NCI-H526 (cell line): ENCODE measurements at regions not wholly inside any gene's neighbourhood (a gene's known extent, or its start where the extent isn't known, plus 50 kb on each side); places are given as distances from the start of the nearest gene placed in this dataset.
"Not testable (repeated sequence)": the region's sequence is repeated elsewhere in the genome, so short reads cannot be mapped to it uniquely, and the experiment has no call there.

Experiments
- DNase-seq, 2 experiments: peaks; one replicate each; lab custom pipeline; 2025; lab: John Stamatoyannopoulos, UW

DNA sequence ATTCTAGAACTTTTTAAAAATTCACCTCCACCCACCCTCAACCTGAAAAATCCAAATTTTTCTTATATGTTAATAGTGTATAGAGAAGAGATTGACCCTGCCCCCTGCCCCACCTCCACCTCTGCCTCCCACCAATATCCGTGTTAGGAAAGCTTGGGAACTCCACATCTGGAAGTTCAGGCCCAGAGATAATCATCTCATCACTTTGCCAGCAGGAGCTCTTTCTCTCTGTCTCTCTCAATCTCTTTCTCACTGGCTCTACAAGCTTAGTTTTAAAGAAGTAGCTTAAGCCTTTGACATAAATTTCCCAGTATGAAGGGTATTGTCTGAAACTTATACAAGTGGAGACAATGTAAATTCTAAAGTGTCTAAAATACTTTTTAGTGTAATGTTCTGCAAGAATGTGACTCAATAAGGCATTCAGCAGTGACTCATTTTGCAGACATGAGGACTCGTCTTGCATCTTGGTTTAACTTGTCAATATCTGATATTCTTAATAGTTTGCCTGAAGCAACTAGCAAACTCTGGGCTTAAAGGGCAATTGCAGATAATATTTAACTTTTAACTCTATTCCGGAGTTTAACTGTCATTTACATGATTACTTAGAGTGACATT is 299.8 kb upstream of the EPHA3 start:
- DNase-seq = no peak

- DNase-seq = no peak
Measured at GRCh38 chr3:88809993-88810392, 297.4 kb upstream of the EPHA3 start.

DNA sequence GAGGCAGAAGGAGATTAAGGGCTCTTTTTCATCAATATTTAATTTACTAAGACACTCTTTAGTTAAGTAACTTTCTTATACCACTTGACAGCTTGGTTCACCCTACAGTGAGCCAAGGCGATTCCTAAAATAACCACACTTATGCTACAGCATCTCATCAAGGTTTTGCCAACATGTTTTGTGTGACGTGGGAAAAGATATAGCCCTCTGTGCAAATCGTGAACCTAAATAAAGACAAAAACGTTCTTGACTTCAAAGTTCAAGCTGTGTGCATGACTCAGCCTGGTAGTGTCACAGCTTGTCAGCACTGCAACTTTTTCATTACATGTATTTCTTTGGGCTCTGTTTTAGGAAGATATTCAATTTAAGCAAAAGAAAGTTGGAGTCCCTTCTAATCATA is 297.0 kb upstream of the EPHA3 start:
- DNase-seq = no peak

DNA sequence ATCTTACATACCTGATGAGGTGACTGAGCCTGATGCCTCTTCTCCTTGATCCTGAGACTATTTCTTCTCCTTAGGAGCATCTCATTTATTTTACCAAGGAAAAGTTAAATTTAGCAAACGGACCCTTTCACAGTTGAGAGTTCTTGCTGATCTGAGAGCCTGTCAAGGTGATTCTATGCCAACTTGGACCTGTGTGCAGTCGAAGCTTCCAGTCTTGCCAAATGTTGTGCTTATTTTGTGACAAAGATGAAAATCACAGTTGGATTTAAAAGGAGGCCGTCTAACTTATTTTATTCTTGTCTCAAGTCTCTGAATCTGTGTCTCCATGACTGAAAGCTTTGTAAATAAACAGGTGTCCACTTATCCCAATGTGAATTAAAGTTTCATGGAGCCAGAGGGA is 296.3 kb upstream of the EPHA3 start:
- no peak for DNase-seq

DNA sequence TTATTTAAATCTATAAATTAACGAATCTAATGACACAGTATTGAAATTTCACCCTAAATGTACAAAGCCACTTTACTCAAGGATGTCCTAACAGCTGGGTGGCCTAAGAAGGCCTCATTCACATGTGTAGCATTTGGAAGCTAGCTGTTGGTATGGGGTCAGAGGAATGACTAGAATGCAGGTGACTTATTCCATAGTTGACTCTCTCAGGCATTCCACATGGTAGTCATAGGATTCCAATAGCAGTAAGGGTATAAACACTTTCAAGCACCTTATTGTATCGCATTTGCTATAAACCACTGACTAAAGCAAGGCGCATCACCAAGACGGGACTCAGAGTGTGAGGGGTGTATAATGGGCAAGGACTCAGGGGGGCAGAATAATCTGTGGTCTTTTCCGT is 294.8 kb upstream of the EPHA3 start:
- no peak for DNase-seq

DNA sequence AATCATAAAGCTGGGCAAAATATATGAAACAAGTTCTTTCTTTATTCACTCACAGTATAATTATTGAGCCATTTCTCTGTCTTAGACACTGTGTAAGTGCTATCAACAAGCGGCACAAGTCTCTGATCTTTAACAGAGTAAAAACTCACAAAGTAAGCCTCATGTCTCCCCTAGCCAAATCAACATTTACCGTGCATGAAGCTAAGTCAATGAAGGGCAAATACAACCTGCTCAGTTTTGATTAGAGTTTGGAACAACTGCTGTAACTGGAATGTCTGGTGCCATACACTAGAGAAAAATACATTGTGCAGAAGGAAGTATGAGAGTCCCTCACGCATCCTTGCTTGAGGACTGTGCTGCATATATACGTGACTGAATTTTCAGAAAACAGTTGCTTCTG is 291.0 kb upstream of the EPHA3 start:
- no peak for DNase-seq

DNA sequence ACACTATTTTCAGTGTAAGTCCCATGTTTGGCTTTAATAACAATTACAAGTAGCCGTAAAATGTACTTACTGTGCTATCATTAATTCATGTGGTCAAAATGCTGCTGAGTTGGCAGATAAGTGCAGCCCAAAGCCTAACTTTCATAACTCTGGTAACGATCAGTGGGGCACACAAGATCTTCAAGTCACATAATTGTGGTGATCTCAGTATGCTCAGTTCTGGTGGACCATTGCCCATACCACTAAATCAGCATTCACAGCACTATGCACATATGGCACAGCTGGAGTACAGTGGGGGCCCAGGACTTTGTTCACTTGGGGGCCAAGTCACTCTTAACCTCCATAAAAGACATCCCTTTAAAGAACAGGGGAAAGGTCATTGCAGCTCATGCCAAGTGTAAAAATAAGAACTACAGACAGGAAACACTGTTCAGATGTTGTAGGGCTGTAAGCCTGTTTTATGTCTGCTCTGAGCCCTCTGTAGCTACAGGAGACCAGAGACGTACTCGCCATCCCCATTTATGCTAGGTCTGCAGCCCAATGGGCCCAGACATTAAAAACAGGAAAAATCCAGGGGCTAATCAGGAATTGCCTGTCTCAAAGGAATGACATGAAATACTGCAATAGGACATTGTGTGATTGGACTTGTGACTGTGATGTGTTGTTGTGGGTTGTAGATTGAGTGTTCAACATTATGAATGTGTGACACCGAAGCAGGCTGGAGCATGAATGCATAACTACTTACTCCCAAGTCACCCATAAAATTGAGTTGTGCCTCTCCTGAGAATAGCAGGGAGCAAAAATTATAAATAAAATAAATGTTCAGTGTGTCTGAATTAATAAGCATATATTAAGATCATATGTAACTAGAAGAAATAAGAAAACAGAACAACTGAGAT is 282.5 kb upstream of the EPHA3 start:
- no peak for DNase-seq

DNA sequence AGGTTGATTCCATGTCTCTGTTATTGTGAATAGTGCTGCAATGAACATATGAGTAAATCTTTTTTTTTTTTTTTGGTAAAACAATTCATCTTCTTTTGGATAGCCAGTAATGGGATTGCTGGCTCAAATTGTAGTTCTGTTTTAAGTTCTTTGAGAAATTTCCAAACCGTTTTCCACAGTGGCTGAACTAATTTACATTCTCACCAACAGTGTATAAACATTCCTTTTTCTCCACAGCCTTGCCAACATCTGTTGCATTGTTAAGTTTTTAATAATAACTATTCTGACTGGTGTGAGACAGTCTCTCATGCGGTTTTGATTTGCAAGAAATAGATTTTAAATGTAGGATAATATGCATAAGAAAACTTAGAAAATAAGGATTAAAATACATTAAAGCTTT is 279.0 kb upstream of the EPHA3 start:
- DNase-seq = no peak

DNA sequence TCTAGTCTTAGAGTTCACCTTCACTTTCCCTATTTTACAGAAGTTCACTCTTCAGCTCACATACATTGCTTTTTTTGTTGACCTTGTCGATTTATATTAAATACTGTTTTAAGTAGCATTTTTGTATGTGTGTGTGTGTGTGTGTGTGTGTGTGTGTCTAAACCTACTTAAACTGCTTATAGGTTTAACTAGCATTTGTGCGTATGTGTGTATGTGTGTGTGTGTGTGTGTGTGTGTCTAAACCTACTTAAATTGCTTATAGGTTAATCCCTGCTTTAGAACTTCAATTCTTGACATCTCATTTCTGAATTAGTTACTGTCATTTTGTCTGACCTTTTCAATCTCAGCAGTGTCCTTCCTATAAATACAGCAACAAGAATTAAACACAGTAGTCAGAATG is 254.8 kb upstream of the EPHA3 start:
- no peak for DNase-seq

DNA sequence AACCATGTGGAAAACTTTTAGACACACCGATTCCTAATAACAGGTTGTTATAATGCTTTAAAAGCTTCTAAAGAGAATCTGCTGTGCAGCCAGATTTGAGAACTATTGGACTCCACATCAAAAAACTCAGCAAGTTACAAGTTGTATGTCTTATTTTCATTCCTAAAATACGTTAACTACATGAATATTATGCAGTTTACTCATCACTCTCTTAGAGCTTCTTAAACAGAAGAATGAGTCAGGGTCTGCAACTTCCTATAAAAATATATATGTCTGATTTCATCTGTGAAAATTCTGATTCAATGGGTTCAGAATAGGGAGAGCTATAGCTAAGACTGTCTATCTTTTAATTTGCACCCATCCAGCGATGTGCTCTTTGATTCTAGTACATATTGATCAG is 244.2 kb upstream of the EPHA3 start:
- DNase-seq = no peak

DNA sequence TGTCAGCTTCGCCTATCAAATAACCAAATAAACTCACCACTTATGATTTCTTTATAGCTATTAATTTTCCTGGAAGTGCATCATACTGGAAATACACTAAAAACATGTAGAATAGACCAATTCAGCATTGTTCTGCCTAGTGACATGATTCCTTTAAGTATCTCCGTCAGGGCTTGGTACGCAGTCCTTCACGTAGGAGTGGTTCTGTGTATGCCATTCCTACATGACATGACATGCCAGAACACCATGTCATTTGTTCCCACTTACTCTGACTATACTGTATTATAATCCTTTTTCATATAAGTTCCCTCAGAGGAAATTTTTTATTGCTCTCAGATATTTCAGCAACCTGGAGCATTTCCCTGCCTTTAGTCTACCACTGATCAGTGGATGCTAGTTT is 230.7 kb upstream of the EPHA3 start:
- no peak for DNase-seq

DNA sequence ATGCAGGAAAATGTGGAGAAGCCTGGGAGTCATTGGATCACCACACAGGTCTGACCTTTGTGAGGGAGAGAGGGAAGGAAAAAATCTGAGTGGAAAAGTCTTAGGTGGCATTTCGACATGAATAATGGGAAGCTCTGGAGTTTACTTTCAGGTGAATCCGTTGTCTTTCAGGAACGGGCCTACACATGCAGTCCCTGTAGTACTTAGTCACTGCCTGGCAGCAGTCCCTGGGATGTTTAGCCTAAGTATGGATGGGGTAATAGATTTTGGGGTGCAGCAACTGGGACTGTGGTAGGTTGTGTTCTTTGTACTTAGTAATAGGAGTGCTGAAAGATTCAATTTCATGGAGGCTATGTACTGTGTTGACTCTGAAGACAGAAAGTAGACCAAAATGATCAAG is 227.5 kb upstream of the EPHA3 start:
- no peak for DNase-seq

DNA sequence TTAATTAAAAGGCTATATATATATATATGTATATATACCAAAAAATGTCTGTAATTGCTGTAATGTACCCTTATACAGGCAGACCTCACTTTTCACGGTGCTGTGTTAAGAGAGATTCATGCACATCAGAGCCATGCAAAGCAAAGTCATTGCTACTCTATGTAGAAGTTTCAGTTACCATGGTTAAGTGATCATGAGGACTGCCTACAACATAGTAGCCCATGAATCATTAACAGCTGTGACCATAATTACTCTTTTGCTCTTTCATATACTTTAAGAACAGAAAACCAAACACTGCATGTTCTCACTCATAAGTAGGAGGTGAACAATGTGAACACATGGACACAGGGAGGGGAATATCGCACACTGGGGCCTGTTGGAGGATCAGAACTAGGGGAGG is 225.3 kb upstream of the EPHA3 start:
- no peak for DNase-seq

DNA sequence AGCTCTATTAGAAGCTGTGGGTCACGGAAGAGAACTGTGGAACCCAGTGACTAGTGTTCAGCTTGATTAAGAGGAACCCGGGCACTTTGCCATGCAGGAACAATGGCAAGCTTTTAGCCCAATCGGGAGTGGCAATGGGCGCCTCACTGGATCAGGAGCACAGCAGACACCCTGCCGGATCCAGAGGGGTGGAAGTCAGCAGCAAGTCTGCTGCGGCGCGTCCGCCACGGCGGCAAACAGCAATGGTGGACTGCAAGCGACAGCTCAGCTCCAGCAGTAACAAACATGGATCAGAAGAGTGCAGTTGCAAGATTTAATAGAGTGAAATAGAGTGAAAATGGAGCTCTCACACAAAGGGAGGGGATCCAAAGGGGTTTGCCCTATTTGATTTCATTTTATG is 220.8 kb upstream of the EPHA3 start:
- DNase-seq = not testable (repeated sequence)

GRCh38 chr3:88896026-88896425 is 211.4 kb upstream of the EPHA3 start:
- no peak for DNase-seq

DNA sequence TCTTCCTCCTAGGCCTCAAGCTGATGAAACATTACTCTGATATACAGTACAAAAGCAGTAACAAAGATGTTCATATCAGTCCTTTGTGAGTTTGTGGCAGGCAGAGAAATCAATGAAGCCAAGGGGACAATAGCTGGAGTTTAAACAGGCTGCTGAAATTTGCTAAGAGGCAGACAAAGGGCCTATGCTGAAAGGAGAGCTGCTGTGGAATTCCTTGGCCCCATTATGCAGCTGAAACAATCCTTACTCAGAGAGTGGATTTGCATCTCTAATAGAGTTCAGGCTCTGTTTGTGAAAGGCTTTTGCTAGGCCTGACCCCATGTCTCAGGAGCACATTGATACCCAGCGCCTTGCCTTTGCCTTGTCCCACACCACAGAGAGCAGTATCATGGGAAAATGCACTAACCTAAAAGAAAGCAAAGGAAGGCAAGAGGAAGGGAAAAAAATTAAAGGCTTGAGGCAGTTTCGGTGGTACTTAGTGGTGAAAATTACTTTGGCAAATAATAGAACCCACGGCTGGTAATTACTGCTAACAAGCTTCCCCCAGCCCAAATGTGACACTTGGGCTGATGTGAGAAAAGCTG is 195.0 kb upstream of the EPHA3 start:
- no peak for DNase-seq

- no peak for DNase-seq
Measured at GRCh38 chr3:88918841-88919240, 188.6 kb upstream of the EPHA3 start.

DNA sequence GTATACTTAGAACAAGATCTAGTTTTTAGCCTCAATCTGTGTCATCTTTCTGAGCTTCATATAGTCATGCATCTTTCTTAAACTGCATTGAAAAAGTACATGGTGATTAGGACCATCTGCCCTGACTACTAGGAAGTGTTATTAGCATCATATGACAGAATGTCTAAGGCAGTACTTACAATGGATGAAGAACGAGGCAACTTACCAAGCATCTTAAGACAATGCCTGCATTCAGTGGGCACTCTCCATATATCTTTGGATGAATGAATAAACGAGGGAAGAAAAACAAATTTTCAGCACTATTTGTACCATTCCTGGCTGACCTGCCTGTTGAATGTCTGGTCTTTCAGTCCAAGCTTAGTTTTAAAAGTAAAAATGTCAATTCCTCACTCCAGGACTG is 185.4 kb upstream of the EPHA3 start:
- no peak for DNase-seq

DNA sequence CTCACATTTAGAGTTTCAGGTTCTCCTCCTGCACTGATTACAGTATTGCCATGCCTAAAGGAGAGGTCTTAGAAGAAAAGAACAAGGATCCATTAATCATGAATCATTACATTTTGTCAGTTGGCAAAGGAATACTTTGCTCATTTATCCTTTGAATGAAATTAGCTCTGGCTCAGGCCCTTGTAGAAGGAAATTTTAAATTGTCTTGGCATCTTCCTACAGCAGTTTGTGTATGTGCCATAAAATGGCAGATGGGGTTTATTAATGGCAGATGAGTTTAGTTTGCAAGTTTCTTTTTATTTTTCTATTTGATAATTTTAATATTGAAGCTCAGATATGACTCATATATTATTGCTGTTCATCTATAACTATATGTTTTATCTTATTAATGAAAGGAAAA is 181.2 kb upstream of the EPHA3 start:
- no peak for DNase-seq

GRCh38 chr3:88930611-88931010 is 176.8 kb upstream of the EPHA3 start:
- DNase-seq = no peak

GRCh38 chr3:88936831-88937230 is 170.6 kb upstream of the EPHA3 start:
- no peak for DNase-seq

- DNase-seq = peak in 1 of 2 experiments; percentile 1
Measured at GRCh38 chr3:88940296-88940695, 167.1 kb upstream of the EPHA3 start.

DNA sequence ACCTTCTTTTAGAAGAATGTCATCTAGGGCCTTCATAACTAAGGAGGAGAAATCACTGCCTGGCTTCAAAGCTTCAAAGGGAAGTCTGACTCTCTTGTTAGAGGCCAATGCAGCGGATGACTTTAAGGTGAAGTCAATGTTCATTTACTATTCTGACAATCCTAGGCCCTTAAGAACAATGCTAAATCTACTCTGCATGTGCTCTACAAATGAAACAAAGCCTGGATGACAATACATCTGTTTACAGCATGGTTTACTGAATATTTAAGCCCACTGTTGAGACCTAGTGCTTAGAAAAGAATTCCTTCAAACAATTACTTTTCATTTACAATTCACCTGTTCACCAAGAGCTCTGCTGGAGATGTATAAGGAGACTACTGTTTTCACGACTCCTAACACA is 160.4 kb upstream of the EPHA3 start:
- no peak for DNase-seq
